A549 (cell line): ENCODE measurements at regions not wholly inside any gene's neighbourhood (a gene's known extent, or its start where the extent isn't known, plus 50 kb on each side); places are given as distances from the start of the nearest gene placed in this dataset.

Source experiments
- ATAC-seq, 2 experiments: fragments of 200-7000 bp in 1 of 2; fragments of >200 bp in 1 of 2; cut with Nextera tagmentation in 1 of 2; cut with Tn5 transposase in 1 of 2; 3 replicates each; pipeline versions ENCODE4 v1.8.0 to v1.9.1; 2018 to 2020; ENCODE audit warnings: mild to moderate bottlenecking in 1 of 2, moderate library complexity in 1 of 2
- CTCF ChIA-PET: fragments of 300-600 bp; sonication (Branson Sonifier 250); formaldehyde crosslinking; extraction: SDS; loops from one replicate; lab custom pipeline; 2021; ENCODE audit warnings: antibody characterized with exemption, inconsistent platforms; lab: Yijun Ruan, JAX
- POLR2A ChIA-PET: fragments of 350-600 bp; formaldehyde crosslinking; extraction: SDS; loops from one replicate; lab custom pipeline; 2021; ENCODE audit warnings: antibody characterized with exemption, inconsistent platforms; lab: Yijun Ruan, JAX
- DNase-seq, 2 experiments: peaks; one replicate each; pipeline versions ENCODE4 v3.0.0 to v3.0.0-alpha.2; 2011 to 2016; ENCODE audit warnings: low read depth in 1 of 2, low spot score in 1 of 2
- FAIRE-seq: peaks from 2 replicates; lab custom pipeline; 2011; peaks lifted over from hg19 to GRCh38; lab: Jason Lieb, UNC
- H3K27ac ChIP-seq, 2 experiments: fragments of >200 bp; sonication (Bioruptor Twin); formaldehyde crosslinking; 3 replicates each; pipeline ENCODE4 v1.5.1; 2016 to 2017
- H3K4me1 ChIP-seq: fragments of >200 bp; sonication (Bioruptor Twin); formaldehyde crosslinking; 3 replicates; pipeline ENCODE4 v1.6.1; 2016
- H3K4me2 ChIP-seq: fragments of >200 bp; sonication (Bioruptor Twin); formaldehyde crosslinking; 3 replicates; pipeline ENCODE4 v1.6.1; 2016
- H3K4me3 ChIP-seq: fragments of >200 bp; sonication (Bioruptor Twin); formaldehyde crosslinking; 3 replicates; pipeline ENCODE4 v1.5.1; 2016
- H3K9me3 ChIP-seq: fragments of >200 bp; sonication (Bioruptor Twin); formaldehyde crosslinking; 3 replicates; pipeline ENCODE4 v1.6.1; 2016
- BCL3 ChIP-seq: fragments of >200 bp; sonication (Bioruptor Twin); formaldehyde crosslinking; IDR thresholded peaks from 3 replicates; pipeline ENCODE4 v1.6.1; 2016
- BHLHE40 ChIP-seq: IDR thresholded peaks from 2 replicates; pipeline ENCODE4 v1.6.1; 2012; ENCODE audit warnings: low read depth, low read length, inconsistent platforms
- CBX2 ChIP-seq: fragments of 200-600 bp; sonication (generic); IDR thresholded peaks from 2 replicates; pipeline ENCODE4 v1.6.1; 2016; ENCODE audit warnings: low read depth, mild to moderate bottlenecking, borderline replicate concordance
- CBX8 ChIP-seq: fragments of 200-600 bp; sonication (generic); IDR thresholded peaks from 2 replicates; pipeline ENCODE4 v1.6.1; 2016
- CHD4 ChIP-seq: fragments of 200-600 bp; sonication (generic); IDR thresholded peaks from 2 replicates; pipeline ENCODE4 v1.6.1; 2016; ENCODE audit warnings: antibody characterized with exemption, mild to moderate bottlenecking, borderline replicate concordance
- EHF ChIP-seq: fragments of 250-450 bp; sonication (Bioruptor Pico); IDR thresholded peaks from 2 replicates; pipeline ENCODE4 v1.5.0; 2020; ENCODE audit warnings: mild to moderate bottlenecking
- EP300 ChIP-seq, 2 experiments: fragments of >200 bp; sonication (Bioruptor Twin); formaldehyde crosslinking; IDR thresholded peaks; 2 replicates in 1 of 2; 3 replicates in 1 of 2; pipeline ENCODE4 v1.6.1; 2016 to 2017
- ESRRA ChIP-seq: fragments of 150-350 bp; IDR thresholded peaks from 2 replicates; pipeline ENCODE4 v1.6.1; 2014; ENCODE audit warnings: mild to moderate bottlenecking, low read length, borderline replicate concordance
- GATA3 ChIP-seq: IDR thresholded peaks from 2 replicates; pipeline ENCODE4 v1.6.1; 2012; ENCODE audit warnings: borderline replicate concordance
- HES2 ChIP-seq: fragments of >200 bp; sonication (Bioruptor Twin); formaldehyde crosslinking; IDR thresholded peaks from 2 replicates; pipeline ENCODE4 v1.6.1; 2016
- HMGXB4 ChIP-seq: fragments of 250-450 bp; sonication (Bioruptor Pico); IDR thresholded peaks from 2 replicates; pipeline ENCODE4 v1.5.0; 2021; ENCODE audit warnings: mild to moderate bottlenecking, moderate library complexity, borderline replicate concordance
- HOXA7 ChIP-seq: fragments of 250-450 bp; sonication (Bioruptor Pico); IDR thresholded peaks from 2 replicates; pipeline ENCODE4 v1.5.0; 2020; ENCODE audit warnings: mild to moderate bottlenecking, moderate library complexity
- HOXB13 ChIP-seq: fragments of 250-450 bp; sonication (Bioruptor Pico); IDR thresholded peaks from 2 replicates; pipeline ENCODE4 v1.5.0; 2020; ENCODE audit warnings: low read depth, mild to moderate bottlenecking, moderate library complexity
- HOXB5 ChIP-seq: fragments of 250-450 bp; sonication (Bioruptor Pico); IDR thresholded peaks from 2 replicates; pipeline ENCODE4 v1.5.0; 2020; ENCODE audit warnings: mild to moderate bottlenecking, moderate library complexity
- KDM1A ChIP-seq: fragments of 200-600 bp; sonication (generic); IDR thresholded peaks from 2 replicates; pipeline ENCODE4 v1.6.1; 2016; ENCODE audit warnings: low read depth, mild to moderate bottlenecking
- MAX ChIP-seq: IDR thresholded peaks from 2 replicates; pipeline ENCODE4 v1.6.1; 2012
- MAZ ChIP-seq: fragments of 150-350 bp; IDR thresholded peaks from 2 replicates; pipeline ENCODE4 v1.6.1; 2014; ENCODE audit warnings: antibody characterized with exemption, low read depth, low read length, borderline replicate concordance
- MYC ChIP-seq: IDR thresholded peaks from 2 replicates; pipeline ENCODE4 v1.6.1; 2012; ENCODE audit warnings: mild to moderate bottlenecking, inconsistent platforms, low read length, improper control_type of control experiment, borderline replicate concordance
- NFE2L2 ChIP-seq: fragments of 150-350 bp; conservative IDR thresholded peaks from 2 replicates; pipeline ENCODE4 v1.6.1; 2014; ENCODE audit warnings: low read length
- PHF8 ChIP-seq: fragments of 200-600 bp; sonication (generic); IDR thresholded peaks from 2 replicates; pipeline ENCODE4 v1.6.1; 2016; ENCODE audit warnings: low read depth, mild to moderate bottlenecking, antibody characterized with exemption, moderate library complexity, borderline replicate concordance
- RAD21 ChIP-seq, 2 experiments: fragments of >200 bp in 1 of 2; sonication (Bioruptor Twin) in 1 of 2; formaldehyde crosslinking in 1 of 2; IDR thresholded peaks in 1 of 2; conservative IDR thresholded peaks in 1 of 2; 2 replicates in 1 of 2; 3 replicates in 1 of 2; pipeline ENCODE4 v1.6.1; 2012 to 2018; ENCODE audit warnings: inconsistent platforms in 1 of 2
- RCOR1 ChIP-seq: fragments of 150-350 bp; IDR thresholded peaks from 2 replicates; pipeline ENCODE4 v1.6.1; 2014; ENCODE audit warnings: antibody characterized with exemption, low read length, low read depth
- RNF2 ChIP-seq: fragments of 200-600 bp; sonication (generic); IDR thresholded peaks from 2 replicates; pipeline ENCODE4 v1.6.1; 2016; ENCODE audit warnings: low read depth, mild to moderate bottlenecking, antibody characterized with exemption, moderate library complexity, borderline replicate concordance
- SMC3 ChIP-seq: fragments of >200 bp; sonication (Bioruptor Twin); formaldehyde crosslinking; IDR thresholded peaks from 3 replicates; pipeline ENCODE4 v1.6.1; 2018; ENCODE audit warnings: inconsistent platforms
- ZC3H11A ChIP-seq: fragments of 450-650 bp; IDR thresholded peaks from 2 replicates; pipeline ENCODE4 v1.6.1; 2014; ENCODE audit warnings: antibody characterized with exemption, mild to moderate bottlenecking
- ZFP36 ChIP-seq: fragments of 450-650 bp; IDR thresholded peaks from 2 replicates; pipeline ENCODE4 v1.6.1; 2014; ENCODE audit warnings: borderline replicate concordance; ENCODE audit not compliant: partially characterized antibody
- WGBS: methylation state at CpG from one replicate; pipeline ENCODE4 v1.1.6; 2017; ENCODE audit errors: missing lambda C conversion rate; 5-methylcytosine and 5-hydroxymethylcytosine counted together

- Histone ChIP-seq H3K4me3 (no peak overlapping the region), H3K4me1 (no peaks in the 10 kb centered on the region), H3K4me2 (no peak overlapping the region), H3K9me3 (no peaks in the 10 kb centered on the region), H3K27ac (no peak overlapping the region)
- DNase-seq (no peak), FAIRE-seq (no peak), ATAC-seq (no peak)
- ChIA-PET CTCF (no interaction called here), POLR2A (no interaction called here)
- TF ChIP-seq SMC3 (no peak), HOXA7 (no peak)
- WGBS = 0% methylated on average over 1 of the region's 1 CpG
Observed at GRCh38 chr7:97422046-97422445, 304.5 kb downstream of the SDHAF3 start.

GRCh38 chr7:97430006-97430405, 301.9 kb upstream of the TAC1 start:
- Histone ChIP-seq H3K4me3 (no peak overlapping the region), H3K4me1 (no peaks in the 10 kb centered on the region), H3K9me3 (no peaks in the 10 kb centered on the region), H3K4me2 (no peak overlapping the region), H3K27ac (no peak overlapping the region)
- CTCF ChIA-PET = no interaction called here
- WGBS = 30% methylated on average over 9 of the region's 9 CpGs
- POLR2A ChIA-PET = no interaction called here
- no peak for ATAC-seq
- TF ChIP-seq HOXB5 (CRISPR knock-in tag) (no peak), RCOR1 (no peak), EP300 (IDR thresholded peaks at IDR 0.05) (no peak), CHD4 (no peak), NFE2L2 (no peak), CBX2 (no peak), ESRRA (no peak), MAZ (no peak), HOXA7 (no peak), ZFP36 (no peak), PHF8 (no peak), GATA3 (no peak), KDM1A (no peak), RNF2 (no peak)
- FAIRE-seq = no peak
- no peak for DNase-seq

GRCh38 chr7:97439637-97440214, 292.2 kb upstream of the TAC1 start:
- no peak overlapping the region for H3K4me3 ChIP-seq
- no peaks in the 10 kb centered on the region for H3K4me1 ChIP-seq
- FAIRE-seq = no peak
- WGBS = 5% methylated on average over 5 of the region's 5 CpGs
- peak in 1 of 2 experiments; percentile 24 for DNase-seq
- ATAC-seq = no peak
- POLR2A ChIA-PET = no interaction called here
- TF ChIP-seq HES2 (no peak), RAD21 (conservative IDR thresholded peaks at IDR 0.05 in 1 of 2, IDR thresholded peaks at IDR 0.05 in 1 of 2) (no peak), CBX8 (no peak), EP300 (IDR thresholded peaks at IDR 0.05) (no peak), ESRRA (no peak), KDM1A (no peak), HOXA7 (no peak), MAX (no peak), HMGXB4 (no peak), MYC (no peak), GATA3 (no peak), BHLHE40 (no peak), HOXB13 (CRISPR knock-in tag) (no peak), EHF (no peak), HOXB5 (CRISPR knock-in tag) (no peak), MAZ (no peak), NFE2L2 (no peak), BCL3 (no peak), RCOR1 (no peak), ZC3H11A (no peak)
- H3K4me2 ChIP-seq = no peak overlapping the region
- CTCF ChIA-PET = no interaction called here
- H3K9me3 ChIP-seq = peaks cover 4% of the 10 kb centered on the region; the same call in 1 of the 3 replicates
- H3K27ac ChIP-seq = no peak overlapping the region
